Left ventricle myocardium inferior (tissue), 1 donor: ENCODE measurements at regions not wholly inside any gene's neighbourhood (a gene's known extent, or its start where the extent isn't known, plus 50 kb on each side); places are given as distances from the start of the nearest gene placed in this dataset.
A peak's percentile ranks its signal among the peaks of the same experiment; 100 is the strongest.
"Not testable (repeated sequence)": the region's sequence is repeated elsewhere in the genome, so short reads cannot be mapped to it uniquely, and the experiment has no call there.

ENCODE experiments used
- DNase-seq: peaks from one replicate; pipeline ENCODE4 v3.0.0-alpha.2; 2020
- H3K27ac ChIP-seq: fragments of 200-600 bp; replicated peaks from 2 replicates; pipeline ENCODE4 v1.8.0; 2021
- H3K27me3 ChIP-seq: fragments of 200-600 bp; 2 replicates; pipeline ENCODE4 v1.8.0; 2021; ENCODE audit warnings: low read depth
- H3K36me3 ChIP-seq: fragments of 200-600 bp; 2 replicates; pipeline ENCODE4 v1.8.0; 2021
- H3K4me1 ChIP-seq: fragments of 200-600 bp; 2 replicates; pipeline ENCODE4 v1.8.0; 2021
- H3K4me3 ChIP-seq: fragments of 200-600 bp; 2 replicates; pipeline ENCODE4 v1.8.0; 2021; ENCODE audit warnings: mild to moderate bottlenecking, moderate library complexity
- H3K9me3 ChIP-seq: fragments of 200-600 bp; replicated peaks from 2 replicates; pipeline ENCODE4 v1.8.0; 2021
- intact Hi-C: fragments of 100-400 bp; cut with micrococcal nuclease; formaldehyde crosslinking; loops from one replicate; pipeline ENCODE4 v1.11.0; 2022
- TF ChIP-seq, protein P1 (sequence below): fragments of 200-600 bp; IDR thresholded peaks from 2 replicates; pipeline ENCODE4 v1.8.0; 2021; ENCODE audit warnings: antibody characterized with exemption, mild to moderate bottlenecking, borderline replicate concordance
- donor health status: DM: no; HTN: yes; CAD: no; lungs with severe emphysema.

GRCh38 chr12:124375141-124375788 lies 80.4 kb downstream of the RFLNA start:
- peaks cover 52% of the 10 kb centered on the region for H3K4me1 ChIP-seq
- TF ChIP-seq, protein P1, sequence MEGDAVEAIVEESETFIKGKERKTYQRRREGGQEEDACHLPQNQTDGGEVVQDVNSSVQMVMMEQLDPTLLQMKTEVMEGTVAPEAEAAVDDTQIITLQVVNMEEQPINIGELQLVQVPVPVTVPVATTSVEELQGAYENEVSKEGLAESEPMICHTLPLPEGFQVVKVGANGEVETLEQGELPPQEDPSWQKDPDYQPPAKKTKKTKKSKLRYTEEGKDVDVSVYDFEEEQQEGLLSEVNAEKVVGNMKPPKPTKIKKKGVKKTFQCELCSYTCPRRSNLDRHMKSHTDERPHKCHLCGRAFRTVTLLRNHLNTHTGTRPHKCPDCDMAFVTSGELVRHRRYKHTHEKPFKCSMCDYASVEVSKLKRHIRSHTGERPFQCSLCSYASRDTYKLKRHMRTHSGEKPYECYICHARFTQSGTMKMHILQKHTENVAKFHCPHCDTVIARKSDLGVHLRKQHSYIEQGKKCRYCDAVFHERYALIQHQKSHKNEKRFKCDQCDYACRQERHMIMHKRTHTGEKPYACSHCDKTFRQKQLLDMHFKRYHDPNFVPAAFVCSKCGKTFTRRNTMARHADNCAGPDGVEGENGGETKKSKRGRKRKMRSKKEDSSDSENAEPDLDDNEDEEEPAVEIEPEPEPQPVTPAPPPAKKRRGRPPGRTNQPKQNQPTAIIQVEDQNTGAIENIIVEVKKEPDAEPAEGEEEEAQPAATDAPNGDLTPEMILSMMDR: no peak
- intact Hi-C loops: no loop called here

DNA sequence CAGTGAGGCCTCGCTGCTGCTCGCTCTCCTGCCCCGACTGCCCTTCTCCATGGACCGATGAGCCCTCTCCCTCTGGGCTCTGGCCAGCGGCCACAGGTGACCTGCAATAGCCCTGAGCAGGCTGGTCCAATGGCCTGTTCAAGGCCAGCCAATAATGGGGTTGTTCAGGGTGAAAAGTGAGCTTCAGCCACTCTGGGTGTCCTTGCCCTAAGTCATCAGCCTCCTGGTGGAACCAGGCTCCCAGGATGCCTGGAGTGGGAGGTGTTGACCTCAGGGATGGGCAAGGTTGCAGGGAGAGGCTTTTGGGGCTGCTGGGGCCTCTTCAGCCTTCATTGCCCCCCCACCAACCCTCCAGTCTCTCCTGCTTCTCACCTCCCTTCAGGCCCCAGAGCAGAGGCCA lies 79.7 kb downstream of the RFLNA start:
- Histone ChIP-seq H3K4me3 (no peak overlapping the region), H3K4me1 (peaks cover 52% of the 10 kb centered on the region), H3K27ac (no peak overlapping the region), H3K36me3 (peaks cover 79% of the 10 kb centered on the region), H3K27me3 (no peaks in the 10 kb centered on the region), H3K9me3 (no peaks in the 10 kb centered on the region)
- intact Hi-C loops: no loop called here
- DNase-seq: no peak
- TF ChIP-seq, protein P1: no peak

More at GRCh38 chr12:124375141-124375788, 80.4 kb downstream of the RFLNA start:
- Histone ChIP-seq H3K9me3 (no peaks in the 10 kb centered on the region), H3K4me3 (no peak overlapping the region), H3K36me3 (peaks cover 81% of the 10 kb centered on the region), H3K27ac (no peak overlapping the region), H3K27me3 (no peaks in the 10 kb centered on the region)
- no peak for DNase-seq

- intact Hi-C loops: no loop called here
- Histone ChIP-seq H3K27me3 (no peaks in the 10 kb centered on the region), H3K36me3 (peaks cover 74% of the 10 kb centered on the region), H3K27ac (no peak overlapping the region), H3K9me3 (no peaks in the 10 kb centered on the region), H3K4me3 (no peak overlapping the region), H3K4me1 (peaks cover 52% of the 10 kb centered on the region)
- no peak for DNase-seq
- TF ChIP-seq, protein P1: no peak
These were observed 79.3 kb downstream of the RFLNA start for GRCh38 chr12:124374147-124374546.

- H3K9me3 ChIP-seq, DNase-seq, intact Hi-C loops, H3K4me3 ChIP-seq, H3K27me3 ChIP-seq, H3K27ac ChIP-seq: not testable (repeated sequence)
- Histone ChIP-seq H3K4me1 (peaks cover 52% of the 10 kb centered on the region), H3K36me3 (peaks cover 70% of the 10 kb centered on the region)
These were observed 78.8 kb downstream of the RFLNA start for GRCh38 chr12:124373701-124374100.

GRCh38 chr12:124372831-124373230 lies 77.9 kb downstream of the RFLNA start:
- H3K4me3 ChIP-seq: no peak overlapping the region
- H3K9me3 ChIP-seq: no peaks in the 10 kb centered on the region
- intact Hi-C loops: no loop called here
- peaks cover 52% of the 10 kb centered on the region for H3K4me1 ChIP-seq
- no peaks in the 10 kb centered on the region for H3K27me3 ChIP-seq
- peaks cover 61% of the 10 kb centered on the region for H3K36me3 ChIP-seq
- TF ChIP-seq, protein P1: no peak
- DNase-seq: no peak
- H3K27ac ChIP-seq: peak overlapping the region; percentile 4

DNA sequence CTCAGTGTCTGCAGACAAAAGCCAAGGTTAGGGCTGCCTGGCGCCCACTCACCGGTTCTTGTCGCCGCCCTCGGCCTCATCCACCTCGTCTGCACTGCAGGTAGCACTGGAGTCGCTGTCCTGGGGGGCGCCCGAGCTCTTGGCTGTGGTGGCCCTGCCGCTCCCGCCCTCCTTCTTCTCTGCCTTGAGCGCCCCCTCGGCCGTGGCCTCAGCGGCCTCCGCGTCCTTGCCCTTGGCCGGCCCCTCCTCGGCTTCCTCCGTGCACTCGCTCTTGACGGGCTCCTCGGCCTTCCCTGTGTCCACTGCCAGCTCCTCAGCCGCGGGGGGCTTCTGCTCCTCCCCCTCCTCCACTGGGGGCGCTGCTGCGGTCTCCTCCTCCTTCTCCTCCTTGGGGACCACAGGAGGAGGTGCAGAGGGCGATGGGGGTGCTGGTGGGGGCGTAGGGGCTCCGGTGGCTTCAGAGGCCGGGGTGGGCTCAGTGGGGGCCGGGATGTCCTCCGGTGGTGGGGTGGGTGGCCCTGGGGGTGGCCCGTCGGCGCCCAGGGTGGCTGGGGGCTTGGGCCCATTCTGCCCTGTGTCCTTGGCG lies 77.2 kb downstream of the RFLNA start:
- TF ChIP-seq, protein P1: no peak
- no peaks in the 10 kb centered on the region for H3K27me3 ChIP-seq
- peaks cover 56% of the 10 kb centered on the region for H3K36me3 ChIP-seq
- peaks cover 60% of the 10 kb centered on the region for H3K4me1 ChIP-seq
- DNase-seq: no peak
- no peaks in the 10 kb centered on the region for H3K9me3 ChIP-seq
- intact Hi-C loops: no loop called here
- H3K27ac ChIP-seq: peak overlapping the region; percentile 97
- H3K4me3 ChIP-seq: no peak overlapping the region
